SK-N-SH treated with all-trans-retinoic acid at 6 μM for 48 hours (cell line): ENCODE measurements at regions not wholly inside any gene's neighbourhood (a gene's known extent, or its start where the extent isn't known, plus 50 kb on each side); places are given as distances from the start of the nearest gene placed in this dataset.

ENCODE experiments used
- ATAC-seq: fragments of 200-7000 bp; cut with Tn5 transposase; 3 replicates; pipeline ENCODE4 v1.9.1; 2020; ENCODE audit warnings: mild to moderate bottlenecking, moderate library complexity
- ARNTL ChIP-seq: fragments of 450-650 bp; formaldehyde crosslinking; IDR thresholded peaks from 2 replicates; pipeline ENCODE4 v1.5.0; 2020; ENCODE audit warnings: low read depth, mild to moderate bottlenecking, moderate library complexity, borderline replicate concordance
- BACH2 ChIP-seq: fragments of 250-450 bp; sonication (Bioruptor Pico); IDR thresholded peaks from 2 replicates; pipeline ENCODE4 v1.9.0; 2021; ENCODE audit warnings: mild to moderate bottlenecking, borderline replicate concordance
- CREB5 ChIP-seq: fragments of 250-450 bp; sonication (Bioruptor Pico); IDR thresholded peaks from 2 replicates; pipeline ENCODE4 v1.5.1; 2020; ENCODE audit warnings: low read depth, mild to moderate bottlenecking, moderate library complexity
- ESRRG ChIP-seq: fragments of 250-450 bp; sonication (Bioruptor Pico); IDR thresholded peaks from 2 replicates; pipeline ENCODE4 v1.6.1; 2021; ENCODE audit warnings: mild to moderate bottlenecking
- ISL1 ChIP-seq: fragments of 250-450 bp; sonication (Bioruptor Pico); IDR thresholded peaks from 2 replicates; pipeline ENCODE4 v2.1.2; 2022; ENCODE audit warnings: mild to moderate bottlenecking, moderate library complexity
- OSR1 ChIP-seq: fragments of 250-450 bp; sonication (Bioruptor Pico); IDR thresholded peaks from 2 replicates; pipeline ENCODE4 v1.8.0; 2022; ENCODE audit warnings: moderate library complexity, mild to moderate bottlenecking, inconsistent platforms
- RARB ChIP-seq: fragments of 250-450 bp; sonication (Bioruptor Pico); IDR thresholded peaks from 2 replicates; pipeline ENCODE4 v1.8.0; 2021; ENCODE audit warnings: mild to moderate bottlenecking, moderate library complexity
- TCF4 ChIP-seq: fragments of 250-450 bp; sonication (Bioruptor Pico); IDR thresholded peaks from 2 replicates; pipeline ENCODE4 v1.8.0; 2021; ENCODE audit warnings: mild to moderate bottlenecking, moderate library complexity, borderline replicate concordance
- ZFP3 ChIP-seq: fragments of 250-450 bp; sonication (Bioruptor Pico); IDR thresholded peaks from 2 replicates; pipeline ENCODE4 v1.5.0; 2020; ENCODE audit warnings: mild to moderate bottlenecking, moderate library complexity
- ZFP30 ChIP-seq: fragments of 450-650 bp; formaldehyde crosslinking; IDR thresholded peaks from 2 replicates; pipeline ENCODE4 v1.5.0; 2022; ENCODE audit warnings: mild to moderate bottlenecking, moderate library complexity
- ZNF565 ChIP-seq: fragments of 450-650 bp; formaldehyde crosslinking; conservative IDR thresholded peaks from 2 replicates; pipeline ENCODE4 v1.5.0; 2020; ENCODE audit warnings: low read depth, mild to moderate bottlenecking, moderate library complexity
- ZNF70 ChIP-seq: fragments of 450-650 bp; formaldehyde crosslinking; IDR thresholded peaks from 2 replicates; pipeline ENCODE4 v1.5.0; 2020; ENCODE audit warnings: mild to moderate bottlenecking, moderate library complexity
- ZNF8 ChIP-seq: fragments of 450-650 bp; formaldehyde crosslinking; IDR thresholded peaks from 2 replicates; pipeline ENCODE4 v1.5.0; 2020; ENCODE audit warnings: mild to moderate bottlenecking, moderate library complexity
- TF ChIP-seq, protein P1 (sequence below): fragments of 250-450 bp; sonication (Bioruptor Pico); IDR thresholded peaks from 2 replicates; pipeline ENCODE4 v1.5.0; 2020; ENCODE audit warnings: mild to moderate bottlenecking, moderate library complexity
- TF ChIP-seq, protein P2 (sequence below): fragments of 250-450 bp; sonication (Bioruptor Pico); IDR thresholded peaks from 2 replicates; pipeline ENCODE4 v1.8.0; 2021; ENCODE audit warnings: low read depth, mild to moderate bottlenecking, moderate library complexity, borderline replicate concordance

GRCh38 chr10:107443326-107443725, 278.8 kb upstream of the SORCS1 start (continued):
- TF ChIP-seq, protein P1, sequence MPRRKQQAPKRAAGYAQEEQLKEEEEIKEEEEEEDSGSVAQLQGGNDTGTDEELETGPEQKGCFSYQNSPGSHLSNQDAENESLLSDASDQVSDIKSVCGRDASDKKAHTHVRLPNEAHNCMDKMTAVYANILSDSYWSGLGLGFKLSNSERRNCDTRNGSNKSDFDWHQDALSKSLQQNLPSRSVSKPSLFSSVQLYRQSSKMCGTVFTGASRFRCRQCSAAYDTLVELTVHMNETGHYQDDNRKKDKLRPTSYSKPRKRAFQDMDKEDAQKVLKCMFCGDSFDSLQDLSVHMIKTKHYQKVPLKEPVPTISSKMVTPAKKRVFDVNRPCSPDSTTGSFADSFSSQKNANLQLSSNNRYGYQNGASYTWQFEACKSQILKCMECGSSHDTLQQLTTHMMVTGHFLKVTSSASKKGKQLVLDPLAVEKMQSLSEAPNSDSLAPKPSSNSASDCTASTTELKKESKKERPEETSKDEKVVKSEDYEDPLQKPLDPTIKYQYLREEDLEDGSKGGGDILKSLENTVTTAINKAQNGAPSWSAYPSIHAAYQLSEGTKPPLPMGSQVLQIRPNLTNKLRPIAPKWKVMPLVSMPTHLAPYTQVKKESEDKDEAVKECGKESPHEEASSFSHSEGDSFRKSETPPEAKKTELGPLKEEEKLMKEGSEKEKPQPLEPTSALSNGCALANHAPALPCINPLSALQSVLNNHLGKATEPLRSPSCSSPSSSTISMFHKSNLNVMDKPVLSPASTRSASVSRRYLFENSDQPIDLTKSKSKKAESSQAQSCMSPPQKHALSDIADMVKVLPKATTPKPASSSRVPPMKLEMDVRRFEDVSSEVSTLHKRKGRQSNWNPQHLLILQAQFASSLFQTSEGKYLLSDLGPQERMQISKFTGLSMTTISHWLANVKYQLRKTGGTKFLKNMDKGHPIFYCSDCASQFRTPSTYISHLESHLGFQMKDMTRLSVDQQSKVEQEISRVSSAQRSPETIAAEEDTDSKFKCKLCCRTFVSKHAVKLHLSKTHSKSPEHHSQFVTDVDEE (CRISPR knock-in tag), result no peak
- TF ChIP-seq OSR1 (CRISPR knock-in tag), result no peak

DNA sequence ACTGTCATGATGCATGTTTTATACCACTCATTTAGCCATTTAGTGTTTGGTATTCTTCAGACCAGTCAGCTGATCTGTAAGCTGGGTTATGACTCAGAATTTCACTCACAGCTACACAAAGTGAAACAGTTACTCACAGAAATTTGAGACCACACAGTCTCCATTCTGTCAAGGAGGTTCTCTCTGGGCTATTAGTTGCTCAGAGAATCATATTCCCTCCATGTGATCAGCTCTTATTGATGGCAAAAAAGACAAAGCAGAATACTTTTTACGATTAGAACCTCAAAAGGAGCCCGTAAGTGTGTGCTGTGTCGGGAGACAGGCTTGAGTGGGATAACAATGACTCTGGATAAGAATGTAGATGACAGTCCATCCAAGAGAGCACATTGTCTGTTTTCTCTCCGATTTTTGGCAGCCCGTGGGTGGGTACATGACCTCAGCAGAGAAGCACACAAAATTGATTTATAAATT, 277.6 kb upstream of the SORCS1 start:
- peak; percentile 99 for ATAC-seq
- 0 out of 2 replicates have a peak, but pooled peaks have one; percentile 11 for TF ChIP-seq ZFP3 (CRISPR knock-in tag)
- no peak for TF ChIP-seq ZFP30 (CRISPR knock-in tag)
- TF ChIP-seq CREB5 (CRISPR knock-in tag), result peak; percentile 73; the same call in 1 of the 2 replicates
- TF ChIP-seq, protein P2, sequence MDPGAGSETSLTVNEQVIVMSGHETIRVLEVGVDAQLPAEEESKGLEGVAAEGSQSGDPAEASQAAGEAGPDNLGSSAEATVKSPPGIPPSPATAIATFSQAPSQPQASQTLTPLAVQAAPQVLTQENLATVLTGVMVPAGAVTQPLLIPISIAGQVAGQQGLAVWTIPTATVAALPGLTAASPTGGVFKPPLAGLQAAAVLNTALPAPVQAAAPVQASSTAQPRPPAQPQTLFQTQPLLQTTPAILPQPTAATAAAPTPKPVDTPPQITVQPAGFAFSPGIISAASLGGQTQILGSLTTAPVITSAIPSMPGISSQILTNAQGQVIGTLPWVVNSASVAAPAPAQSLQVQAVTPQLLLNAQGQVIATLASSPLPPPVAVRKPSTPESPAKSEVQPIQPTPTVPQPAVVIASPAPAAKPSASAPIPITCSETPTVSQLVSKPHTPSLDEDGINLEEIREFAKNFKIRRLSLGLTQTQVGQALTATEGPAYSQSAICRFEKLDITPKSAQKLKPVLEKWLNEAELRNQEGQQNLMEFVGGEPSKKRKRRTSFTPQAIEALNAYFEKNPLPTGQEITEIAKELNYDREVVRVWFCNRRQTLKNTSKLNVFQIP (CRISPR knock-in tag), result no peak
- peak; percentile 84 for TF ChIP-seq ISL1
- TF ChIP-seq, protein P1 (CRISPR knock-in tag), result no peak
- TF ChIP-seq BACH2 (CRISPR knock-in tag), result no peak
- no peak for TF ChIP-seq ZNF565 (CRISPR knock-in tag)
- no peak for TF ChIP-seq ESRRG (CRISPR knock-in tag)
- no peak for TF ChIP-seq ZNF70 (CRISPR knock-in tag)
- TF ChIP-seq TCF4 (CRISPR knock-in tag), result no peak

GRCh38 chr10:107440741-107441140, 276.2 kb upstream of the SORCS1 start:
- no peak for ATAC-seq
- TF ChIP-seq, protein P2 (CRISPR knock-in tag), result no peak
- TF ChIP-seq BACH2 (CRISPR knock-in tag) (no peak), ARNTL (CRISPR knock-in tag) (no peak), RARB (no peak), ZNF8 (CRISPR knock-in tag) (no peak)
- TF ChIP-seq, protein P1 (CRISPR knock-in tag), result no peak
